ENCODE measurements at regions not wholly inside any gene's neighbourhood (a gene's known extent, or its start where the extent isn't known, plus 50 kb on each side); places are given as distances from the start of the nearest gene placed in this dataset.

- peak overlapping the region; percentile 55 for H3K4me2 ChIP-seq (ENCODE audit: low read length)
- H3F3A ChIP-seq (ENCODE audit: low read length, unreplicated experiment) = no peaks in the 10 kb centered on the region
- DNase-seq (peak; percentile 72), ATAC-seq (peak; percentile 84)
- no TSS peak for BruUV-seq (replicated peaks)
- peak overlapping the region; percentile 71 for H3K9ac ChIP-seq (ENCODE audit: low read length)
- H3K79me2 ChIP-seq (ENCODE audit: low read length) = no peaks in the 10 kb centered on the region
- no peaks in the 10 kb centered on the region for H3K27me3 ChIP-seq (ENCODE audit: low read length)
- ChIA-PET POLR2A (ENCODE audit: unreplicated experiment) (interaction anchor here (0.6 kb wide), 1 partner anchor 113 kb away, joined by 4 read pairs; no protein-coding TSS in a partner anchor), CTCF (no interaction called here)
- intact Hi-C loops (cut with micrococcal nuclease) = loop anchor here (5.0 kb wide), 3 partner anchors 75 to 400 kb away; no protein-coding TSS in a partner anchor
- peak overlapping the region; percentile 94 for H3K27ac ChIP-seq (ENCODE audit: low read length)
- TF ChIP-seq EZH2 (IDR thresholded peaks at IDR 0.05; ENCODE audit: low read length, unreplicated experiment) (no peak), EZH2phosphoT487 (IDR thresholded peaks at IDR 0.05; ENCODE audit: borderline replicate concordance, low read length) (no peak), CTCF (conservative IDR thresholded peaks at IDR 0.05; ENCODE audit: low read depth, low read length) (0 out of 2 replicates have a peak, but pooled peaks have one; percentile 28)
- H3K4me3 ChIP-seq (ENCODE audit: low read length) = no peak overlapping the region
- peaks cover 38% of the 10 kb centered on the region for H3K4me1 ChIP-seq (ENCODE audit: insufficient read depth, low read length)
- no peaks in the 10 kb centered on the region for H4K20me1 ChIP-seq (ENCODE audit: low read length)
- no peaks in the 10 kb centered on the region for H3K9me2 ChIP-seq (replicated peaks; ENCODE audit: low read length)
- H3K9me3 ChIP-seq (ENCODE audit: low read length) = no peaks in the 10 kb centered on the region
- no peaks in the 10 kb centered on the region for H3K36me3 ChIP-seq (ENCODE audit: low read depth, low read length)
- H2AFZ ChIP-seq (ENCODE audit: low read length) = peak overlapping the region; percentile 19; the same call in 1 of the 2 replicates
These were observed 152.9 kb downstream of the HGF start for GRCh38 chr7:81616951-81617350.

- ATAC-seq = no peak
- no peak overlapping the region for H3K4me2 ChIP-seq (ENCODE audit: low read length)
- no peaks in the 10 kb centered on the region for H4K20me1 ChIP-seq (ENCODE audit: low read length)
- no peaks in the 10 kb centered on the region for H3K9me3 ChIP-seq (ENCODE audit: low read length)
- DNase-seq = no peak
- H3K9ac ChIP-seq (ENCODE audit: low read length) = no peak overlapping the region
- intact Hi-C loops (cut with micrococcal nuclease) = no loop called here
- H3K9me2 ChIP-seq (replicated peaks; ENCODE audit: low read length) = no peaks in the 10 kb centered on the region
- no TSS peak for BruUV-seq (replicated peaks)
- no peaks in the 10 kb centered on the region for H3K79me2 ChIP-seq (ENCODE audit: low read length)
- no peaks in the 10 kb centered on the region for H3F3A ChIP-seq (ENCODE audit: low read length, unreplicated experiment)
- H3K27me3 ChIP-seq (ENCODE audit: low read length) = no peaks in the 10 kb centered on the region
- H2AFZ ChIP-seq (ENCODE audit: low read length) = no peak overlapping the region
- ChIA-PET CTCF (no interaction called here), POLR2A (ENCODE audit: unreplicated experiment) (no interaction called here)
- no peaks in the 10 kb centered on the region for H3K36me3 ChIP-seq (ENCODE audit: low read depth, low read length)
- H3K4me1 ChIP-seq (ENCODE audit: insufficient read depth, low read length) = peaks cover 24% of the 10 kb centered on the region
- H3K4me3 ChIP-seq (ENCODE audit: low read length) = no peak overlapping the region
- TF ChIP-seq EZH2phosphoT487 (IDR thresholded peaks at IDR 0.05; ENCODE audit: borderline replicate concordance, low read length) = no peak
- TF ChIP-seq CTCF (conservative IDR thresholded peaks at IDR 0.05; ENCODE audit: low read depth, low read length) = no peak
- no peak overlapping the region for H3K27ac ChIP-seq (ENCODE audit: low read length)
These were observed 158.0 kb downstream of the HGF start for GRCh38 chr7:81611805-81612204.

GRCh38 chr7:81611040-81611439, 158.8 kb downstream of the HGF start:
- no peaks in the 10 kb centered on the region for H4K20me1 ChIP-seq (ENCODE audit: low read length)
- H3K27ac ChIP-seq (ENCODE audit: low read length) = no peak overlapping the region
- no peaks in the 10 kb centered on the region for H3K9me3 ChIP-seq (ENCODE audit: low read length)
- H3F3A ChIP-seq (ENCODE audit: low read length, unreplicated experiment) = no peaks in the 10 kb centered on the region
- H3K9me2 ChIP-seq (replicated peaks; ENCODE audit: low read length) = no peaks in the 10 kb centered on the region
- ATAC-seq (no peak), DNase-seq (no peak)
- H3K27me3 ChIP-seq (ENCODE audit: low read length) = no peaks in the 10 kb centered on the region
- POLR2A ChIA-PET (ENCODE audit: unreplicated experiment) = no interaction called here
- H2AFZ ChIP-seq (ENCODE audit: low read length) = no peak overlapping the region
- no peak overlapping the region for H3K4me3 ChIP-seq (ENCODE audit: low read length)
- no peak overlapping the region for H3K4me2 ChIP-seq (ENCODE audit: low read length)
- no peaks in the 10 kb centered on the region for H3K36me3 ChIP-seq (ENCODE audit: low read depth, low read length)
- H3K4me1 ChIP-seq (ENCODE audit: insufficient read depth, low read length) = peaks cover 16% of the 10 kb centered on the region
- BruUV-seq (replicated peaks) = no TSS peak
- H3K79me2 ChIP-seq (ENCODE audit: low read length) = no peaks in the 10 kb centered on the region
- intact Hi-C loops (cut with micrococcal nuclease) = no loop called here
- TF ChIP-seq EZH2 (IDR thresholded peaks at IDR 0.05; ENCODE audit: low read length, unreplicated experiment) = no peak
- TF ChIP-seq CTCF (conservative IDR thresholded peaks at IDR 0.05; ENCODE audit: low read depth, low read length) = no peak
- no peak for TF ChIP-seq EZH2phosphoT487 (IDR thresholded peaks at IDR 0.05; ENCODE audit: borderline replicate concordance, low read length)
- CTCF ChIA-PET = no interaction called here
- H3K9ac ChIP-seq (ENCODE audit: low read length) = no peak overlapping the region
